Omental fat pad (tissue), 3 donors: ENCODE measurements at regions not wholly inside any gene's neighbourhood (a gene's known extent, or its start where the extent isn't known, plus 50 kb on each side); places are given as distances from the start of the nearest gene placed in this dataset.

ENCODE experiments used
- ATAC-seq: fragments of 150-250 bp; one replicate; pipeline ENCODE4 v1.9.1; 2016; ENCODE audit warnings: mild to moderate bottlenecking, moderate library complexity; ENCODE audit not compliant: low FRiP score
- DNase-seq: peaks from one replicate; pipeline ENCODE4 v3.0.0-alpha.2; 2019; ENCODE audit warnings: low spot score
- TF ChIP-seq, protein P1 (sequence below), 3 donors: fragments of 450-650 bp; IDR thresholded peaks; one replicate each; pipeline ENCODE4 v1.5.1; 2016 to 2017; ENCODE audit warnings: antibody characterized with exemption in 3 of 3, mild to moderate bottlenecking in 3 of 3, moderate library complexity in 2 of 3

DNA sequence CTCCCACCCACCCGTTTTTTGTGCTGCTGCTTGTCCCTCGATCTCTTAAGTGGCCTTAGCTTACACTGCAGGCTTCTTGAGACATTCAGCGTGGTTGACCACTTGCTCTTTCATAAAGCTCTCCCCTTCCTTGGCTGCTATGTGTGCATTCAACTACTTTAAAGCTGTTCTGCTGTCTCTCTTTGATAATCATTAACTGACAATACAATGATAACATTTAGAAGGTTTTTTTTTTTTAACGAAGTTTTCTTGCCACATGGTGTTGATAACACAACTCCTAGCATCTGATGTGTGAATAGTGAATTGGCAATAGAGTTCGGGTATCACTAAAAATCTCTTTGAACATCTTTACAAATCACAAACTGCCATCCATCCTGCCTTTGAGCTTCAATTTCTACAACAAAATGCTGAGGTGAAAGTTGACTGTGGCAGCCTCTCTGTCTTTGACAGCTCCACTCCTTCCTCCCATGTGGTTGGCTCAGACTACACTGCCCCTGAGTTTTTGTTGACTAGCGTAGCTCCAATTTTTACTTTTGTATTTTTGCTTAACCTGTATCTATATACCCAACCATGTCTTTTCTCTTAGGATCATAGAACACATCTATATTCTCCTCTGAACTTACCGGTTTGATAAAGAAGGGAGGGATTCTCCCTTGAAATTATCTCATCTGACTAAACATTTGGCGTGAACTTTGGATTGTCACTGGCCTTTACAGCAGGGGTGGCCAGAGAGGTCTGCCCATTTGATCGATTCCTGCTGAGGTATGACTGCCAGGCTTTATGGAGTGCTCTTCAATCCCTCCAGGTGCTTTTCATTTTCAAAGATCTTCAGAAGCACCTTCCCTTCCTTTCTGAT is 409.4 kb upstream of the CD180 start:
- DNase-seq (no peak), ATAC-seq (no peak)
- TF ChIP-seq, protein P1, sequence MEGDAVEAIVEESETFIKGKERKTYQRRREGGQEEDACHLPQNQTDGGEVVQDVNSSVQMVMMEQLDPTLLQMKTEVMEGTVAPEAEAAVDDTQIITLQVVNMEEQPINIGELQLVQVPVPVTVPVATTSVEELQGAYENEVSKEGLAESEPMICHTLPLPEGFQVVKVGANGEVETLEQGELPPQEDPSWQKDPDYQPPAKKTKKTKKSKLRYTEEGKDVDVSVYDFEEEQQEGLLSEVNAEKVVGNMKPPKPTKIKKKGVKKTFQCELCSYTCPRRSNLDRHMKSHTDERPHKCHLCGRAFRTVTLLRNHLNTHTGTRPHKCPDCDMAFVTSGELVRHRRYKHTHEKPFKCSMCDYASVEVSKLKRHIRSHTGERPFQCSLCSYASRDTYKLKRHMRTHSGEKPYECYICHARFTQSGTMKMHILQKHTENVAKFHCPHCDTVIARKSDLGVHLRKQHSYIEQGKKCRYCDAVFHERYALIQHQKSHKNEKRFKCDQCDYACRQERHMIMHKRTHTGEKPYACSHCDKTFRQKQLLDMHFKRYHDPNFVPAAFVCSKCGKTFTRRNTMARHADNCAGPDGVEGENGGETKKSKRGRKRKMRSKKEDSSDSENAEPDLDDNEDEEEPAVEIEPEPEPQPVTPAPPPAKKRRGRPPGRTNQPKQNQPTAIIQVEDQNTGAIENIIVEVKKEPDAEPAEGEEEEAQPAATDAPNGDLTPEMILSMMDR (IDR thresholded peaks at IDR 0.05) = no peak

DNA sequence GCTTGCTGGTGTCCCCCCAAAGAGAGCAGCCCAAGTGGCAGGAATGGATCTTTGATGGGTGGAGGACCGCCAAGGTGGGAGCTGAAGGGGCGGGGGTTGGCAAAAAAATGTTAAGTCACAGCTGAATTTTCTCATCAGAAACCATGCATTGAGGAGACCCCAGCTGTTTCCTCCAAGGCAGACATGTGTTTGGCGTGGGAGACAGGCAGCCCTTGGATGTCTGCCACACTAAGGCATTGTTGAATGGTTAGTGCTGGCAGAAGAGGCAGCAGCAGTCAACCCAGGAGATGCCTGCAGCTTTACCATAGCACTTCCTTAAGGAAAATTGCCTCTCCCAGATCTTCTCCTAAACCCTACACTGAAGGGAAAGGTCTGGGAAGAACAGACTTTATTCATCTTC is 394.9 kb upstream of the CD180 start:
- TF ChIP-seq, protein P1 (IDR thresholded peaks at IDR 0.05) = no peak
- DNase-seq = no peak
- no peak for ATAC-seq

GRCh38 chr5:67588389-67588788 is 391.8 kb upstream of the CD180 start:
- no peak for ATAC-seq
- DNase-seq = no peak
- TF ChIP-seq, protein P1 (IDR thresholded peaks at IDR 0.05) = no peak

GRCh38 chr5:67581203-67581602 is 384.6 kb upstream of the CD180 start:
- no peak for ATAC-seq
- TF ChIP-seq, protein P1 (IDR thresholded peaks at IDR 0.05) = no peak
- DNase-seq = no peak

DNA sequence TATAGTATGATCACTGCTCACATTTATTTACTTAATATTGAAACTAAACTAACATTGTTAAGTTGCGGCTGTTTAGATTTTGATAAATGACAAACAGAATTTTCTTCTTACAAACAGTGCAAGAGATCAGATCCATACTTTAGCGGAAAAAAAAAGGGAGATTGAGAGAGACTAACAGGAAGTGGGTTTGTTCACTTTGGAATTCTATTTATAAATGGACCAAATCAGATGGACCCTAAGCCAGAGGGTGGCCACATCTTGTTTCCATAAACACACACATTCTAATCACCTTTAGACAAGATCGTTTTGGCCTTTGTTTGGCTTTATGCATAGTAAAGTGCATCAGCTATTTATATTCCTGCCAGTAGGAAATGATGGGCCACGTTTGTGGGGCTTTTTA is 381.4 kb upstream of the CD180 start:
- TF ChIP-seq, protein P1 (IDR thresholded peaks at IDR 0.05) = no peak
- ATAC-seq (no peak), DNase-seq (no peak)

DNA sequence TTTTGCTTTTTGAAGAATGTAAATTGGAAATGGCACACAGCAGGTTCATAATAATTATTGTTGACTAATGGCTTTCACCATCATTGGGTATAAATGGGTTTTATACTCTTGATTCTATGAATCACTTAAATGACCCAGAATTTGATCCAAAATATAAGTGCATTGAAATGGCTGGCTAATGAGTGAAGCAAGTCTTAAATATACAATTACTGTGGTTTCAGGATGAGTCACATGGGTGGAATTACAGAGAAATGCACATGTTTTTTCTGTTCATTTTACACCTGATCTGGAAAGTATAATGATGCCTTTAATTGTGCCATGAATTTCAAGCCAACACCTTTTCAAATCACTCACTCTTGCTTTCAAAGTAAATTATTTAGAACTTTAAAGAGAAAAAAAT is 380.8 kb upstream of the CD180 start:
- no peak for DNase-seq
- TF ChIP-seq, protein P1 (IDR thresholded peaks at IDR 0.05) = no peak
- no peak for ATAC-seq

DNA sequence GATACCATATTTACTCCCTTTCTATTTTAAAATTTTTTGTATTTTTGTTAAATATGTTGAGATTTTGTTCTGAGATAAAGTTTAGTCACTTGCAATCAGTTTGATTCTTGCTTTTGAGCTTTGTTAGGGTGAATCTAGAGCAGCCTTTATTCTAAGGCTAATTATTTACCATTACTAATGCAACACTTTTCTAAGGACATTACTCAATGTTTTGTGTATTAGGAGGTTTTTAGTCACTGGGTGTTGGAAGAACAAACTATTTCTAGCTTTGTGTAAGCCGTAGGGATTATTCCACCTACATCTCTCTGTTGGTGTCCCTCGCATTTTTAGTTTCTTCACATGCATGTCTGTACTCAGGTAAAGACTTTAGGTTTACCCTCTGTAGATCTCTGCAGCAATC is 379.5 kb upstream of the CD180 start:
- DNase-seq (no peak), ATAC-seq (no peak)
- TF ChIP-seq, protein P1 (IDR thresholded peaks at IDR 0.05) = no peak
